Endothelial cell of umbilical vein (primary cell): ENCODE measurements at regions not wholly inside any gene's neighbourhood (a gene's known extent, or its start where the extent isn't known, plus 50 kb on each side); places are given as distances from the start of the nearest gene placed in this dataset.

Experiments used
- BruUV-seq: library from RNA; stranded (reverse); fragments of 400-500 nt; replicated peaks from 2 replicates; lab custom pipeline; 2021; lab: Mats Ljungman, UMichigan
- CTCF ChIA-PET: fragments of 300-600, 350-600 bp; sonication (Branson Sonifier 250); formaldehyde crosslinking; loops from one replicate; lab custom pipeline; 2021; ENCODE audit warnings: antibody characterized with exemption, inconsistent platforms; lab: Charles Lee
- POLR2A ChIA-PET: fragments of 300-600, 350-600 bp; sonication (Branson Sonifier 250); formaldehyde crosslinking; loops from one replicate; lab custom pipeline; 2021; ENCODE audit warnings: antibody characterized with exemption, inconsistent platforms; lab: Charles Lee
- DNase-seq: peaks from one replicate; pipeline ENCODE4 v3.0.0-alpha.2; 2011; ENCODE audit warnings: low read depth, low spot score
- FAIRE-seq: peaks from 2 replicates; lab custom pipeline; 2011; peaks lifted over from hg19 to GRCh38; lab: Jason Lieb, UNC
- H2AFZ ChIP-seq: 2 replicates; pipeline ENCODE4 v1.6.0; 2012; ENCODE audit warnings: low read depth, low read length, control low read depth, inconsistent platforms
- H3K27ac ChIP-seq: 2 replicates; pipeline ENCODE4 v1.5.1; 2011; ENCODE audit warnings: low read depth, mild to moderate bottlenecking, control low read depth, low read length, moderate library complexity; ENCODE audit not compliant: insufficient read depth
- H3K27me3 ChIP-seq, 2 experiments: 2 replicates each; pipeline versions ENCODE4 v1.6.0 to v1.6.1; 2011; ENCODE audit warnings: low read length in 2 of 2, mixed read lengths in 1 of 2; ENCODE audit not compliant: control insufficient read depth in 2 of 2, insufficient read depth in 2 of 2
- H3K36me3 ChIP-seq, 2 experiments: 2 replicates in 1 of 2; 3 replicates in 1 of 2; pipeline ENCODE4 v1.5.1; 2011; ENCODE audit warnings: low read length in 2 of 2, mild to moderate bottlenecking in 1 of 2, moderate library complexity in 1 of 2; ENCODE audit not compliant: control insufficient read depth in 2 of 2, insufficient read depth in 2 of 2; ENCODE audit errors: extremely low read depth in 1 of 2
- H3K4me1 ChIP-seq: 3 replicates; pipeline ENCODE4 v1.5.1; 2011; ENCODE audit warnings: mild to moderate bottlenecking, low read length; ENCODE audit not compliant: control insufficient read depth, insufficient read depth; ENCODE audit errors: extremely low read depth
- H3K4me2 ChIP-seq: 2 replicates; pipeline ENCODE4 v1.6.1; 2011; ENCODE audit warnings: low read length, control low read depth, mixed read lengths; ENCODE audit not compliant: insufficient read depth
- H3K4me3 ChIP-seq, 3 experiments: fragments of 200-600 bp in 1 of 3; sonication (generic), shearing (Covaris generic) in 1 of 3; replicated peaks in 1 of 3; 2 replicates each; pipeline ENCODE4 v1.5.1; 2011 to 2016; ENCODE audit warnings: control low read depth in 3 of 3, low read length in 3 of 3, mild to moderate bottlenecking in 2 of 3, inconsistent platforms in 1 of 3, low read depth in 1 of 3, moderate library complexity in 1 of 3; ENCODE audit not compliant: insufficient read depth in 1 of 3
- H3K79me2 ChIP-seq: 2 replicates; pipeline ENCODE4 v1.6.0; 2012; ENCODE audit warnings: low read length, inconsistent platforms; ENCODE audit not compliant: control insufficient read depth, insufficient read depth
- H3K9ac ChIP-seq: replicated peaks from 2 replicates; pipeline ENCODE3; 2011; ENCODE audit warnings: low read length, control low read depth; ENCODE audit not compliant: insufficient read depth; ENCODE audit errors: extremely low read depth
- H3K9me1 ChIP-seq: replicated peaks from 3 replicates; pipeline ENCODE4 v1.6.0; 2011; ENCODE audit warnings: mild to moderate bottlenecking, low read length; ENCODE audit not compliant: control insufficient read depth, insufficient read depth; ENCODE audit errors: extremely low read depth
- H3K9me3 ChIP-seq: replicated peaks from 2 replicates; pipeline ENCODE4 v1.5.1; 2012; ENCODE audit warnings: low read length, inconsistent platforms; ENCODE audit not compliant: control insufficient read depth, insufficient read depth
- H4K20me1 ChIP-seq: replicated peaks from 2 replicates; pipeline ENCODE3; 2011; ENCODE audit warnings: mild to moderate bottlenecking, low read length; ENCODE audit not compliant: control insufficient read depth, insufficient read depth; ENCODE audit errors: extremely low read depth
- EZH2 ChIP-seq: IDR thresholded peaks from 2 replicates; pipeline ENCODE4 v1.6.1; 2012; ENCODE audit warnings: borderline replicate concordance, low read depth, mild to moderate bottlenecking, moderate library complexity, low read length, inconsistent platforms; ENCODE audit not compliant: severe bottlenecking
- FOS ChIP-seq: IDR thresholded peaks from 2 replicates; pipeline ENCODE4 v1.6.1; 2011; ENCODE audit warnings: mild to moderate bottlenecking, low read length, moderate library complexity, borderline replicate concordance; ENCODE audit not compliant: insufficient read depth
- GATA2 ChIP-seq: IDR thresholded peaks from 2 replicates; pipeline ENCODE4 v1.7.0; 2011; ENCODE audit warnings: low read depth, mild to moderate bottlenecking, moderate library complexity, mixed read lengths, low read length; ENCODE audit not compliant: insufficient read length, insufficient read depth
- JUN ChIP-seq: IDR thresholded peaks from 2 replicates; pipeline ENCODE4 v1.6.1; 2011; ENCODE audit warnings: borderline replicate concordance, low read depth; ENCODE audit not compliant: insufficient read length, insufficient read depth
- MYC ChIP-seq: IDR thresholded peaks from one replicate; pipeline ENCODE4 v1.6.1; 2011; ENCODE audit warnings: mild to moderate bottlenecking, low read depth, low read length
- POLR2A ChIP-seq: IDR thresholded peaks from 2 replicates; pipeline ENCODE4 v1.6.1; 2012; ENCODE audit warnings: low read depth, mild to moderate bottlenecking, control low read depth, low read length
- POLR2AphosphoS5 ChIP-seq: IDR thresholded peaks from 2 replicates; pipeline ENCODE4 v1.6.1; 2012; ENCODE audit warnings: low read depth, mild to moderate bottlenecking, control low read depth, low read length, moderate library complexity; ENCODE audit not compliant: insufficient read depth
- dilution Hi-C: fragments of 300-500 bp; cut with MboI; formaldehyde crosslinking; loops from one replicate; pipeline ENCODE4 v1.15.0; 2019; ENCODE audit warnings: low sequenced_read_pairs; ENCODE audit not compliant: extremely low pct_ligation_motif_present
- intact Hi-C: fragments of 100-400 bp; cut with micrococcal nuclease; formaldehyde crosslinking; loops from one replicate; pipeline ENCODE4 v1.10.0; 2022
- TF ChIP-seq, protein P1 (sequence below), 2 donors: IDR thresholded peaks; 1 replicate in 1 of 2; 2 replicates in 1 of 2; pipeline ENCODE4 v1.5.1; 2011; ENCODE audit warnings: low read length in 2 of 2, mild to moderate bottlenecking in 2 of 2, moderate library complexity in 2 of 2, control low read depth in 1 of 2, inconsistent platforms in 1 of 2, low read depth in 1 of 2; ENCODE audit not compliant: insufficient read depth in 1 of 2; ENCODE audit errors: extremely low read depth in 1 of 2
- TF ChIP-seq, protein P2 (sequence below): IDR thresholded peaks from 2 replicates; pipeline ENCODE4 v1.6.1; 2011; ENCODE audit not compliant: insufficient read depth, insufficient read length

DNA sequence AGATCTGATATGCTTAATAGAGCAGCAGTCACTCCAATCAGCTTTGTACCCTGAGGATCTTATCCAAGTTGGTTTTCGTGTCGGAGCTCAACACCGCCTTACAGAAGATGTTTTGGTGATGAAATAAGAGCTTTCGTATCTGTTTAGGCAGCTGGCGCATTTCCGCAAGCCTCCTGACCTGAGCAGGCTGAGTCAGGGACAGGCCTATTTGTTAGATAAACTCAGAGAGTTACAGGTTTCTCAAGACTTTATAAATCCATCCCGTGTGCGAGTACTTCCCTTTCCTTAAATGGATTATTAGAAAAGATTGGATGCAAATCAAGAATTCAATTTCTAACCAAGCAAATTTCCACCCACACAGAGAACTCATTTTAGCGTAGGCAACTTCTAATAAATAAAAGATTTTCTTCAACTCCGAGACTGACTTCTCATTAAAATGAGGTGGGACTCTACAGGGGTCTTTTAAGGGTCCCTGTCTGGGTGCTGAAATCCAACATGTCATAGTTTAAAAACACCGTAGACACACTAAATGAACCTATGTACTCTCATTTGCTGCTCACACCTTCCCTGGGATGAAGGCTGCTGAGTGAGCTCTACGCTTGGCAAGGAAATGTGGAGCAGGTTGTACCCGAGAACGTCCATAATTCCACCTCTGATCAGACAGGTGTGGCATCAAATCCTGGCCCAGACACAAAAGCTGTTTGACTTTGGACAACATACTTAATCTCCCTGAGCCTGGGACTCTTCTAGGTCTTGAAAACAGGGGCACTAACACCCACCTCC lies 106.9 kb upstream of the F3 start:
- H3K4me2 ChIP-seq, result no peak overlapping the region
- BruUV-seq, result no TSS peak
- H4K20me1 ChIP-seq, result no peaks in the 10 kb centered on the region
- no peak overlapping the region for H2AFZ ChIP-seq
- H3K9me3 ChIP-seq, result no peaks in the 10 kb centered on the region
- H3K79me2 ChIP-seq, result no peaks in the 10 kb centered on the region
- H3K27me3 ChIP-seq, result peaks cover 2 to 5% of the 10 kb centered on the region in 2 experiments
- FAIRE-seq, result no peak
- no peak overlapping the region for H3K9ac ChIP-seq
- DNase-seq, result peak; percentile 6
- ChIA-PET POLR2A (no interaction called here), CTCF (no interaction called here)
- peaks cover 2% of the 10 kb centered on the region for H3K4me1 ChIP-seq
- H3K4me3 ChIP-seq, result no peak overlapping the region
- no peak overlapping the region for H3K27ac ChIP-seq
- TF ChIP-seq FOS, result peak; percentile 5
- TF ChIP-seq EZH2, result no peak
- TF ChIP-seq JUN, result no peak
- TF ChIP-seq, protein P1, sequence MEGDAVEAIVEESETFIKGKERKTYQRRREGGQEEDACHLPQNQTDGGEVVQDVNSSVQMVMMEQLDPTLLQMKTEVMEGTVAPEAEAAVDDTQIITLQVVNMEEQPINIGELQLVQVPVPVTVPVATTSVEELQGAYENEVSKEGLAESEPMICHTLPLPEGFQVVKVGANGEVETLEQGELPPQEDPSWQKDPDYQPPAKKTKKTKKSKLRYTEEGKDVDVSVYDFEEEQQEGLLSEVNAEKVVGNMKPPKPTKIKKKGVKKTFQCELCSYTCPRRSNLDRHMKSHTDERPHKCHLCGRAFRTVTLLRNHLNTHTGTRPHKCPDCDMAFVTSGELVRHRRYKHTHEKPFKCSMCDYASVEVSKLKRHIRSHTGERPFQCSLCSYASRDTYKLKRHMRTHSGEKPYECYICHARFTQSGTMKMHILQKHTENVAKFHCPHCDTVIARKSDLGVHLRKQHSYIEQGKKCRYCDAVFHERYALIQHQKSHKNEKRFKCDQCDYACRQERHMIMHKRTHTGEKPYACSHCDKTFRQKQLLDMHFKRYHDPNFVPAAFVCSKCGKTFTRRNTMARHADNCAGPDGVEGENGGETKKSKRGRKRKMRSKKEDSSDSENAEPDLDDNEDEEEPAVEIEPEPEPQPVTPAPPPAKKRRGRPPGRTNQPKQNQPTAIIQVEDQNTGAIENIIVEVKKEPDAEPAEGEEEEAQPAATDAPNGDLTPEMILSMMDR (IDR thresholded peaks at IDR 0.05; ENCODE audit: extremely low read depth in 1 of 2, insufficient read depth in 1 of 2, low read depth in 1 of 2, low read length in 2 of 2), result no peak
- TF ChIP-seq POLR2A, result no peak
- no peak for TF ChIP-seq GATA2
- TF ChIP-seq MYC, result no peak
- TF ChIP-seq, protein P2, sequence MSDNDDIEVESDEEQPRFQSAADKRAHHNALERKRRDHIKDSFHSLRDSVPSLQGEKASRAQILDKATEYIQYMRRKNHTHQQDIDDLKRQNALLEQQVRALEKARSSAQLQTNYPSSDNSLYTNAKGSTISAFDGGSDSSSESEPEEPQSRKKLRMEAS, result no peak
- TF ChIP-seq POLR2AphosphoS5, result no peak
- no peaks in the 10 kb centered on the region for H3K36me3 ChIP-seq
- intact Hi-C loops (no loop called here), dilution Hi-C loops (no loop called here)
- H3K9me1 ChIP-seq, result no peaks in the 10 kb centered on the region
